Parathyroid adenoma (tissue), 2 donors: ENCODE measurements at regions not wholly inside any gene's neighbourhood (a gene's known extent, or its start where the extent isn't known, plus 50 kb on each side); places are given as distances from the start of the nearest gene placed in this dataset.

ENCODE experiments used
- H2AFZ ChIP-seq: fragments of 300-600 bp; sonication (generic); one replicate; pipeline ENCODE4 v1.7.0; 2017; ENCODE audit warnings: antibody characterized with exemption, mild to moderate bottlenecking
- H3K27ac ChIP-seq: fragments of 300-600 bp; sonication (generic); one replicate; pipeline ENCODE4 v1.7.0; 2017
- H3K27me3 ChIP-seq: fragments of 300-600 bp; sonication (generic); one replicate; pipeline ENCODE4 v1.7.0; 2017; ENCODE audit warnings: low read length; ENCODE audit not compliant: control insufficient read depth, insufficient read depth
- H3K36me3 ChIP-seq: fragments of 300-600 bp; sonication (generic); one replicate; pipeline ENCODE4 v1.7.0; 2017; ENCODE audit warnings: low read length; ENCODE audit not compliant: control insufficient read depth, insufficient read depth
- H3K4me1 ChIP-seq: fragments of 300-600 bp; sonication (generic); one replicate; pipeline ENCODE4 v1.7.0; 2017; ENCODE audit warnings: control low read depth
- H3K4me2 ChIP-seq: fragments of 300-600 bp; sonication (generic); one replicate; pipeline ENCODE4 v1.7.0; 2017; ENCODE audit warnings: low read length
- H3K4me3 ChIP-seq: fragments of 300-600 bp; sonication (generic); one replicate; pipeline ENCODE4 v1.7.0; 2017; ENCODE audit warnings: low read depth, low read length
- H3K79me2 ChIP-seq: fragments of 300-600 bp; sonication (generic); one replicate; pipeline ENCODE4 v1.7.0; 2017; ENCODE audit warnings: control low read depth
- H3K9ac ChIP-seq: fragments of 300-600 bp; sonication (generic); one replicate; pipeline ENCODE4 v1.7.0; 2017; ENCODE audit warnings: mild to moderate bottlenecking
- H3K9me3 ChIP-seq: fragments of 300-600 bp; sonication (generic); one replicate; pipeline ENCODE4 v1.7.0; 2017; ENCODE audit warnings: low read length; ENCODE audit not compliant: control insufficient read depth
- TF ChIP-seq, protein P1 (sequence below): fragments of 300-600 bp; sonication (generic); IDR thresholded peaks from one replicate; pipeline ENCODE4 v1.7.0; 2017; ENCODE audit warnings: antibody characterized with exemption, mild to moderate bottlenecking
- donor health status: primary hyperparathyroidism.

DNA sequence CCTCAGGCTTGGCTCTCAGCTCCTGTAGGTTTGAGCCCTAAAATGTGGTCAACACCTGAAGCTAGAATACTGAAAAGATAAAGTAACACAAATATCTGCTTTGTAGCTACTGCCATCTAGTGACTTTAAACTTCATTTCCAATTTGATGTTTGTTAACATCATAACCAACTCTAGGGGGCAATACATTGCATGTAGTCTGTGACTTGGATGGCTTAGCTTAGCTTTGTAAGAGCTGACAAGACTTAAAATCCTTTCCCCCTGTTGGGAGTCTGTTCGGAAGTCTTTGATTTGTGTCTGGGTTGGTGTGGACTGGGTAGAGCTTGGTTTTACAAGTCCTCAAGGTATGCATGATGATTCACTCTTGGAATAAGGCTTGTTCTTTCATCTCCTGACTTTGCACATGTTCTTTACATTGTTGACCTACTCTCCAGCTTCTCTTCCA is 51.7 kb downstream of the SCN11A start:
- H3K9me3 ChIP-seq, result no peaks in the 10 kb centered on the region
- H3K4me2 ChIP-seq, result no peak overlapping the region
- H3K36me3 ChIP-seq, result no peaks in the 10 kb centered on the region
- no peak overlapping the region for H3K9ac ChIP-seq
- no peaks in the 10 kb centered on the region for H3K79me2 ChIP-seq
- H3K4me3 ChIP-seq, result no peak overlapping the region
- H3K27ac ChIP-seq, result no peak overlapping the region
- no peaks in the 10 kb centered on the region for H3K27me3 ChIP-seq
- H2AFZ ChIP-seq, result no peak overlapping the region
- no peaks in the 10 kb centered on the region for H3K4me1 ChIP-seq
- TF ChIP-seq, protein P1, sequence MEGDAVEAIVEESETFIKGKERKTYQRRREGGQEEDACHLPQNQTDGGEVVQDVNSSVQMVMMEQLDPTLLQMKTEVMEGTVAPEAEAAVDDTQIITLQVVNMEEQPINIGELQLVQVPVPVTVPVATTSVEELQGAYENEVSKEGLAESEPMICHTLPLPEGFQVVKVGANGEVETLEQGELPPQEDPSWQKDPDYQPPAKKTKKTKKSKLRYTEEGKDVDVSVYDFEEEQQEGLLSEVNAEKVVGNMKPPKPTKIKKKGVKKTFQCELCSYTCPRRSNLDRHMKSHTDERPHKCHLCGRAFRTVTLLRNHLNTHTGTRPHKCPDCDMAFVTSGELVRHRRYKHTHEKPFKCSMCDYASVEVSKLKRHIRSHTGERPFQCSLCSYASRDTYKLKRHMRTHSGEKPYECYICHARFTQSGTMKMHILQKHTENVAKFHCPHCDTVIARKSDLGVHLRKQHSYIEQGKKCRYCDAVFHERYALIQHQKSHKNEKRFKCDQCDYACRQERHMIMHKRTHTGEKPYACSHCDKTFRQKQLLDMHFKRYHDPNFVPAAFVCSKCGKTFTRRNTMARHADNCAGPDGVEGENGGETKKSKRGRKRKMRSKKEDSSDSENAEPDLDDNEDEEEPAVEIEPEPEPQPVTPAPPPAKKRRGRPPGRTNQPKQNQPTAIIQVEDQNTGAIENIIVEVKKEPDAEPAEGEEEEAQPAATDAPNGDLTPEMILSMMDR, result peak; percentile 55

DNA sequence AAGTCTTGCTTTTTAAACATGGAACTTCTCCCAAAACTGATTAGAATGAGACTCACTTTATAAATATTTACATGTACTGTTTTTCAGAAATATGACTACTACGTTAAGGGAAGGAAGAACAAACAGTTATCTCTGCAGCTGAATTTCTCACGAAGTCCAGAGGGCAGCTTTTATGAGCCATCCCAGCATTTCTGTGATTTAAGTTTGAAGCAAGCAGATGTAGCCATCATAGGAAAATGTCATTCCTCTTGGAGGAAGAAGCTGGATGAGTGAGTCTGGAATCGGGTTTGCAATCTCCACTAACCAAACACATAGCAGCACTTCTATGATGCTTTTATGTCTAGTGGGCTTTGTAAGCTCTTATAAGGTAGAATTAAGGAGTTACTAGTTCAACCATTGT is 53.7 kb downstream of the SCN11A start:
- Histone ChIP-seq H3K36me3 (no peaks in the 10 kb centered on the region), H3K9ac (no peak overlapping the region), H3K4me2 (no peak overlapping the region), H3K79me2 (no peaks in the 10 kb centered on the region), H3K9me3 (no peaks in the 10 kb centered on the region), H3K4me3 (no peak overlapping the region), H3K27me3 (no peaks in the 10 kb centered on the region), H3K4me1 (no peaks in the 10 kb centered on the region), H3K27ac (no peak overlapping the region), H2AFZ (no peak overlapping the region)
- TF ChIP-seq, protein P1, result no peak

DNA sequence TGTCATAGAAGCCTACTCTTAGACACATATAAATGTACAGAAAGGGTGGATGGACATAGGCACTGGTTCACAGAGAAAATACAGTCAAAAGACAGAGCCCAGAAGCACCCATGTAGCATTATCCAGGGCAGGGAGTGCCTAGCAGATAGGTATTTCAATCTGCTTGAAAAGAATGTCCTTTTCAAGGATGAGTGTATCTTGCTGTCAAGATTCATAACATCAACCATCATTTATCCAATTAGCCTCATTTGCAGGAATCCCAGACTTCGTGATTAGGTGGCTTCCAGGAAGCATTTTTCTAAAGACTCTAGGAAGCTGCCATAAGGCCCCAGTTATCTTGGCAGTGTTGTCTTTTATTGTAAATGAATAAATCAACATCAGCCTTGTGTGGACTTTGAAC is 55.6 kb downstream of the SCN11A start:
- TF ChIP-seq, protein P1, result no peak
- no peak overlapping the region for H3K4me3 ChIP-seq
- no peaks in the 10 kb centered on the region for H3K36me3 ChIP-seq
- H3K4me2 ChIP-seq, result no peak overlapping the region
- no peak overlapping the region for H2AFZ ChIP-seq
- H3K9ac ChIP-seq, result no peak overlapping the region
- no peaks in the 10 kb centered on the region for H3K4me1 ChIP-seq
- H3K27me3 ChIP-seq, result no peaks in the 10 kb centered on the region
- H3K27ac ChIP-seq, result no peak overlapping the region
- no peaks in the 10 kb centered on the region for H3K79me2 ChIP-seq
- no peaks in the 10 kb centered on the region for H3K9me3 ChIP-seq

DNA sequence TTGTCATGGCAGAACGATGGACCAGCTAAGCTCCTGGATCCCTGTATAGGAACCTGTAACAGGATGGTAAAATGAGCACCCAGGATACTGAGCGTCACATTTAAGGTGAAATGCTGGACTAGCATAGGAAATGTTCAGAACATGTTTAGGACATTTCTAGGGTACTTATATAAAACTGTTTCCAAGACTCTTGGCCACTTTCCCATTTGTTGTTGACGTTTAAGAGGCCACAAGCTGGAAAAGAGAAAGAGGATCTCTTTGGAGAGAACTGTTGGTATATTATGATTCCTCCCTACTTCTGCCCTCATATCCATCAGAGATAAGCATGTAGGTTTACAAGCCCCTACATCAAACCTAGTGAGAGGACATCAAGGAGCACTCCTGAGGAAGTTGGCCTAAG is 57.5 kb downstream of the SCN11A start:
- H3K27ac ChIP-seq, result no peak overlapping the region
- H2AFZ ChIP-seq, result no peak overlapping the region
- H3K27me3 ChIP-seq, result no peaks in the 10 kb centered on the region
- H3K9ac ChIP-seq, result no peak overlapping the region
- H3K4me3 ChIP-seq, result no peak overlapping the region
- H3K36me3 ChIP-seq, result no peaks in the 10 kb centered on the region
- no peaks in the 10 kb centered on the region for H3K79me2 ChIP-seq
- no peaks in the 10 kb centered on the region for H3K9me3 ChIP-seq
- no peaks in the 10 kb centered on the region for H3K4me1 ChIP-seq
- no peak overlapping the region for H3K4me2 ChIP-seq
- TF ChIP-seq, protein P1, result no peak

DNA sequence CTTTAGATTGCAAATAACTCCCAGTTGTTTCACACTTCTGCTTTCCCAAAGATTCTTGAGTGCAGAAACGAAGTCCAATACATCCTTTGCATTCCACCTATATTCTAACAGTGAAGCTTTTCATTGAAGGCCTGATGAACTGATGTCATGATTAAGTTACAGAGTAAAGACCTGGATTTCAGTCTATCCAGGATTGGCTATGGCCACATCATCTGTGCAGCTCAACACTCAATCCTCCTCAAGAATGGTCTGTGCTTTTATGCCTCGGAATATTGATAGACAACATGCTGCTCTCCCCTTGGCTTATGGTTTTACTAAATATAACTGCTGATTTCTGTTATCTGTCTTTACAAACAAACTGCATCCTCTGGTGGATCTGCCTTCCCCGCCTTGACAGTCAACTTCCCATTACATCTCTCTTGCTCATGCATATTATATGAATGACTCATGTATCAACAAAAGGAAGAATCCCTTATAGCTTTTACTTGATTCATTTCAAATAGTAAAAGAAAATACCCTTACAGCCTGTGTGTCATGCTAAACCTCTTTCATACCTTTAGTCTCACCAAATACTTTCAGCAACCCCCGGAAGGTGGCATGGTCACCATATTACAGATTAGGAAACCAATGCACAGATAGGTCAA is 59.5 kb downstream of the SCN11A start:
- Histone ChIP-seq H3K4me2 (no peak overlapping the region), H3K79me2 (no peaks in the 10 kb centered on the region), H3K9me3 (no peaks in the 10 kb centered on the region), H3K4me1 (no peaks in the 10 kb centered on the region), H3K9ac (no peak overlapping the region), H2AFZ (no peak overlapping the region), H3K27ac (no peak overlapping the region), H3K36me3 (no peaks in the 10 kb centered on the region), H3K27me3 (no peaks in the 10 kb centered on the region), H3K4me3 (no peak overlapping the region)
- TF ChIP-seq, protein P1, result no peak
